SU-DHL-6 (cell line): ENCODE measurements at regions not wholly inside any gene's neighbourhood (a gene's known extent, or its start where the extent isn't known, plus 50 kb on each side); places are given as distances from the start of the nearest gene placed in this dataset.

Experiments
- CTCF ChIP-seq: fragments of 200-600 bp; sonication (generic); IDR thresholded peaks from one replicate; pipeline ENCODE4 v1.5.1; 2017; ENCODE audit warnings: antibody characterized with exemption, mild to moderate bottlenecking, low read length, moderate library complexity; ENCODE audit not compliant: insufficient read depth, poor library complexity, severe bottlenecking
- EZH2phosphoT487 ChIP-seq: fragments of 200-600 bp; sonication (generic), shearing (Covaris generic); conservative IDR thresholded peaks from 2 replicates; pipeline ENCODE4 v1.6.1; 2018; ENCODE audit warnings: mild to moderate bottlenecking, antibody characterized with exemption, low read length, moderate library complexity, mixed read lengths

GRCh38 chr3:176931991-176932390 lies 265.3 kb downstream of the TBL1XR1 start:
- TF ChIP-seq CTCF (no peak), EZH2phosphoT487 (no peak)
